HG03066 (cell line): ENCODE measurements at regions not wholly inside any gene's neighbourhood (a gene's known extent, or its start where the extent isn't known, plus 50 kb on each side); places are given as distances from the start of the nearest gene placed in this dataset.
"Not testable (repeated sequence)": the region's sequence is repeated elsewhere in the genome, so short reads cannot be mapped to it uniquely, and the experiment has no call there.

Source experiments
- ATAC-seq: cut with Tn5 transposase; IDR thresholded peaks from one replicate; pipeline ENCODE4 v1.9.1; 2021; ENCODE audit warnings: low read depth; ENCODE audit not compliant: unreplicated experiment

DNA sequence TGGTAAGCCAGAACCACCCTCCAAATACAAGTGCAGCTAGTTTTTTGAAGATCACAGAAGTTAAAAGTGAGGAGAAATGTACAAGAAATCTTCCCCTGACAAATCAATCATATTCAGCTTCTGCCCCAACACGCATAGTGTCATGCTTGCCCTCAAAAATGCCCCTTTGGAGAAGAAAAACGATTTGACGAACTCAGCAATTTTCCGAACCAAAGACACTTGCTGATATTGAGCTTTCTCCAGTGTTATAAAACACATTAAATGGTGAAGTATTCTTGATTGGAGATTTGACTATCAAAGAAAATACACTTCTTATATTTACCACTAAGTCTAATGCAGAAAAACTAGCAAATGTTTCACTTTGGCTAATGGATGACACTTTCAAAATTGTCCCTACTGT is 195.5 kb downstream of the ETV1 start:
- ATAC-seq, result no peak

DNA sequence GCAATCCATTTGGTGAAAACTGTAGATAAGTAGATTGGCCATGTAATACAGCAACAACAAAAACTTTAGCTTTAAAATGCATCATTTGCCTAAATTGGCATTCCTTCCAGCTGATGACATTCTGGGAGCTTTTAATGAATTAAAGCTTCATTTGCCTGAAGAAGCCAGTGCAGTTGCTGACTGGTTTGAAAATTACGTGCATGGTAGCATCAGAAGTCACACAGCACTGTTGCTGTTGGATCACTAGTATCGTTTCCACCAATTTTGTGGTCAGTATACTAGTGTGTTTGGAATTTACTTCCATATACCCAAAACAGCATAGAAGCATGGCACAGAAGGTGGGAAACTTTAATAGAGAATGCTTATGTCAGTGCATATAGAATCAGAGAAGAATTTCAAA is 194.9 kb downstream of the ETV1 start:
- no peak for ATAC-seq

- no peak for ATAC-seq
Measured at GRCh38 chr7:13797545-13797944, 191.9 kb downstream of the ETV1 start.

DNA sequence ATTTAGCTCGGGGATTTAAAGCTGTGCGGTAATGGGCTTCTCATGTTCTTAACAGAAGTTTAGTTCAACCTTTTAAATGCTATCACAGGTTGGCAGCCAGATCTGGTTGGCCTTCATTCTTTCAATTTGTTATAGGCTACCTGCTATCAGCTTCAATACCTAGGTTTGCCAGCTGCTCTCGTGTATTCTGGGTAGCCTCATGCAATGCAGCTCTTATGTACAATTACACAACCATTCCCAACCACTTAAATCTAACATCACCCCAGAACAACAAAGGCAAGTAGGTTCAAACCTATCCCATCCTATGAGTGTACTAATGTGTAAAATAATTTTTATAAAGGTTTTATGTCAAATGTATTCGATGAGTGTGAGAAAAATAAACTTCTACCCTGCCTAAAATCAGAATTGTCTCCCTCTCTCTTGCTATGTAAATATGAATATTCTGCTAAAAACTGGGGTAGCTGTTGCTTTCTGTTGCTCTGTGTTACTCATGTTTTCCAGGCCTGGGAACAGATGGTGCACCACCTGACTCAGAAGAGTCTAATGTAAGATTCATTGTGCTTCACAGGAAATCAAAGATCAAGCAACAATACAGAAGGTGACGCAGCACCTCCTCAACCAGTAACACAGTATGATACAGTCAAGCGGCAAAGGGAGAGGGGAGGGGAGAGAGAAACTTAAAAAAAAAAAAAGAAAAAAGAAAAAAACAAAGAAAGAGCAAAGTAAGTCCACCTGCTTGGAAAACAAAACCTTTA is 188.6 kb downstream of the ETV1 start:
- no peak for ATAC-seq

GRCh38 chr7:13801669-13802068 is 187.8 kb downstream of the ETV1 start:
- no peak for ATAC-seq

DNA sequence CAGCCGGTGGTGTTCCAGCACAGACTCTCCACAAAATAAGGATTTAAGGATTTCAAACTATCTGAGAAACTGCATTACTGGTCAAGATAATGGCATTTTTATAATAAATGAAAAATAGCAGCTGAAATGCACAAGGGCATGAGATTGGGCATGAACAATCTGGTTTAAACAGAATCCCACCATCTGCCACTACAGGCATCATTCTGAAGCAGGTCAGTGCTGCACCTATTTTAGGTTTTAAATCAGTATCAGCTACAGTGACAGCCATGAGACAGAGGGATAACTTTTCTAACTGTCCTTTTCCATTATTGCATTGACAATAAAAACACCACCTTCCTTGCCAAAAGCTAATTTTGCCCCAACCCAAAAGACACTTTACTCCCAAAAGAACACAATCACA is 186.8 kb downstream of the ETV1 start:
- no peak for ATAC-seq

GRCh38 chr7:13803134-13803533 is 186.3 kb downstream of the ETV1 start:
- ATAC-seq, result no peak

- not testable (repeated sequence) for ATAC-seq
Measured at GRCh38 chr7:13806089-13806867, 183.2 kb downstream of the ETV1 start.

DNA sequence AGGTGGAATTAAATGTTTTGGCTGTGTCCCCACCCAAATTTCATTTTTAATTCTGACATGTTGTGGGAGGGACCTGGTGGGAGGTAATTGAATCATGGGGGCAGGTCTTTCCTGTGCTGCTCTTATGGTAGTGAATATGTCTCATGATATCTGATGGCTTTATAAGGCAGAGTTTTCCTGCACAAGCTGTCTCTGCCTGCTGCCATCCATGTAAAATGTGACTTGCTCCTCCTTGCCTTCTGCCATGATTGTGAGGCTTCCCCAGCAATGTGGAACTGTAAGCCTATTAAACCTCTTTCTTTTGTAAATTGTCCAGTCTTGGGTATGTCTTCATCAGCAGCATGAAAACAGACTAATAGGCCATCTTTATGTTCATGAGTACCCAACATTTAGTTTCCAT is 172.2 kb downstream of the ETV1 start:
- not testable (repeated sequence) for ATAC-seq

DNA sequence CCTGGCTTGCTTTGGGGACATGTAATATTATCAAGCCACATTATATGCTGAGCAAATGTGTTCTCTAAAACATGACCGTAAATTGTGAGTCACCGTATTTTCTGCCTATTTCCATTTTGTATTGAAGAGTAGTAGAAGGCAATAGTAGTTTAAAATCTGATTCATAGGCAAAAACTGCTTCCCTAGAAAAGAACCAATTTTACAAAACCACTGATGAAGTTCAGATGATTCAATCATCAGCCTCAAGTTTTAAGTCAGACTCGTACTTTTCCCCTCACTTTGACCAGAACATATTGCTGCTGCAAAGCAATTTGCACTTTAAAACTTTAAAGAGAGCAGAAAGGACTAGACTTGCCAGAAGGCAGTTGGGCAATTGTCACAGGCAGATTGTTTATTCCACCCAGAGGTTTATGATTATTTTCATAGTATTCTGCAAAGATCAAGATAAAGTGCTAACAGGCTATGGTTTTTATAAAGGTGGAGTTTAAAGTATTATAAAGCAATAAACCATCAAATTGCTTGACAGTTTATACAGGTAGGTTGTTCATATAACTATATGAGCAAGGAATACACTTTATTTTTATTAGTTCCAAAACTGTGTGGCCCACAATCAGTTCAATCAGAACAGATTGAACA is 168.2 kb downstream of the ETV1 start:
- ATAC-seq, result no peak

DNA sequence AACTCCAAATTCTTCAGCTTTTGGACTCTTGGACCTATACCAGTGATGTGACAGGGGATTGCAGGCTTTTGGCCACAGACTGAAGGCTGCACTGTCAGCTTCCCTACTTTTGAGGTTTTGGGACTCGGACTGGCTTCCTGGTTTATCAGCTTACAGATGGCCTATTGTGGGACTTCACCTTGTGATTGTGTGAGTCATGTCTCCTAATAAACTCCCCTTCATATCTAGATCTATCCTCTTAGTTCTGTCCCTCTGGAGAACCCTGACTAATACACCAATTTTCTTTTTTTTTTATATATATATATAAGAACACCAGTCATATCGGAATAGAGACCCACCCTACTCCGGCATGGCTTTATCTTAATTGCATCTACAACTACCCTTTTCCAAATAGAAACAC is 166.8 kb downstream of the ETV1 start:
- no peak for ATAC-seq

- ATAC-seq, result no peak
Measured at GRCh38 chr7:13826752-13827151, 162.7 kb downstream of the ETV1 start.

- ATAC-seq, result no peak
Measured at GRCh38 chr7:13827716-13828115, 161.8 kb downstream of the ETV1 start.

GRCh38 chr7:13829231-13829630 is 160.2 kb downstream of the ETV1 start:
- no peak for ATAC-seq

- no peak for ATAC-seq
Measured at GRCh38 chr7:13829914-13830900, 159.3 kb downstream of the ETV1 start.

GRCh38 chr7:13832346-13832745 is 157.1 kb downstream of the ETV1 start:
- no peak for ATAC-seq

DNA sequence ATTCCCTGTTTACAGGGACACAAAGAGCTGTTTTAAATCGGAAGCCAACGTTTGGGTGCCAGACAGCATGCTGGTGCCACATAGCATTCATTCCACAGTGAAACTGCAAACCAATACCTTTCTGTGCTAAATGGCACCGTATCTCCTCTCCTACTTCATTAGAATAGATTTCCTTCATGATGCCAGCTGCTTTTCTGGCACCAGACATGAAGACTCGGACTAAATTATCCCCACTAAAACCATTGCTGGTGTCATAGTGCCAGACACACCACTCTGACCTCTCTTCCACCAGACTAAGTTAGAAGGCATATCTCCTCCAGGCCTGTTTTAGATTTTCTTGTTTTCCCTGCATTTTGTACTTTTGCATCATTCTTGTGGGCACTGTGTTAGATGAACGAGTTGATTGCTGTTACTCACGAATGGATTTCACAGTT is 155.1 kb downstream of the ETV1 start:
- no peak for ATAC-seq

DNA sequence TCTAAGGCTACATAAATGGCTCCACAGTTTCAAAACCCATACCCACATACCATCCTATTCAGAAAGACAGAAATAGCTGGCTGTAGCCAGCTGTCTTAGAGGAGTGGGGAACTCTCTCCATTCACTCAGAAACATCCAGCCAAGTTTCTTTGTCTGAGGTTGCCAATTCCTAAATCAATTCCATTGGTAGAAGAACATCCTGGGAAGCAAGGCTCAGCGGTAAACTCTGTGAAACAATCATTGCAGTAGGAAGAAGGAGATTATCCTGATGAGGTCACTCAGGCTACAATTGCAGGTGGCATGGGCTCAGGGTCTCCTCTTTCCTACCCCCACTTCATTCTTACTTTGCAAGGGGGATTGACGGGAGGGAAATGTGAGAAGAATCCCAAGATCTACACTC is 154.0 kb downstream of the ETV1 start:
- ATAC-seq, result no peak

GRCh38 chr7:13839063-13839462 is 150.4 kb downstream of the ETV1 start:
- ATAC-seq, result no peak
